ENCODE measurements at regions not wholly inside any gene's neighbourhood (a gene's known extent, or its start where the extent isn't known, plus 50 kb on each side); places are given as distances from the start of the nearest gene placed in this dataset.

GRCh38 chr2:138104071-138104470 is 139.8 kb downstream of the HNMT start:
- TF ChIP-seq CTCF (IDR thresholded peaks at IDR 0.05) (no peak), POLR2A (IDR thresholded peaks at IDR 0.05) (no peak)

Measured in adrenal gland (tissue), 5 donors.